H4 (cell line): ENCODE measurements at regions not wholly inside any gene's neighbourhood (a gene's known extent, or its start where the extent isn't known, plus 50 kb on each side); places are given as distances from the start of the nearest gene placed in this dataset.

Source experiments
- DNase-seq: peaks from one replicate; pipeline ENCODE4 v3.0.0-alpha.2; 2015; ENCODE audit warnings: low spot score

- DNase-seq, result no peak
Observed at GRCh38 chr12:95607642-95608041, 56.4 kb upstream of the USP44 start.

- DNase-seq, result no peak
Observed at GRCh38 chr12:95605875-95606274, 54.6 kb upstream of the USP44 start.

- DNase-seq, result peak; percentile 61
Observed at GRCh38 chr12:95605087-95605486, 53.8 kb upstream of the USP44 start.

- DNase-seq, result no peak
Observed at GRCh38 chr12:95603351-95604145, 52.3 kb upstream of the USP44 start.

- no peak for DNase-seq
Observed at GRCh38 chr12:95601091-95601961, 50.0 kb upstream of the USP44 start.
